ENCODE measurements at regions not wholly inside any gene's neighbourhood (a gene's known extent, or its start where the extent isn't known, plus 50 kb on each side); places are given as distances from the start of the nearest gene placed in this dataset.

GRCh38 chr9:522658-523057, 308.0 kb downstream of the DOCK8 start:
- ATAC-seq (no peak), DNase-seq (no peak)
- TF ChIP-seq CTCF (IDR thresholded peaks at IDR 0.05), result no peak
- no peaks in the 10 kb centered on the region for H3K36me3 ChIP-seq (ENCODE audit: low read depth)
- no peak overlapping the region for H3K4me3 ChIP-seq
- peaks cover 23% of the 10 kb centered on the region for H3K4me1 ChIP-seq (ENCODE audit: low read depth)
- intact Hi-C loops (cut with DNase I, micrococcal nuclease), result no loop called here
- no peaks in the 10 kb centered on the region for H3K9me3 ChIP-seq

- ATAC-seq (no peak), DNase-seq (no peak)
- intact Hi-C loops (cut with DNase I, micrococcal nuclease), result no loop called here
- H3K9me3 ChIP-seq, result no peaks in the 10 kb centered on the region
- peaks cover 17% of the 10 kb centered on the region for H3K4me1 ChIP-seq (ENCODE audit: low read depth)
- H3K4me3 ChIP-seq, result no peak overlapping the region
- H3K36me3 ChIP-seq (ENCODE audit: low read depth), result no peaks in the 10 kb centered on the region
- no peak for TF ChIP-seq CTCF (IDR thresholded peaks at IDR 0.05)
These were observed 308.8 kb downstream of the DOCK8 start for GRCh38 chr9:523444-523843.

GRCh38 chr9:524008-524407, 309.3 kb downstream of the DOCK8 start:
- intact Hi-C loops (cut with DNase I, micrococcal nuclease), result no loop called here
- peak; percentile 61 for ATAC-seq

GRCh38 chr9:526904-527591, 312.4 kb downstream of the DOCK8 start:
- peak; percentile 76 for ATAC-seq
- Histone ChIP-seq H3K4me1 (ENCODE audit: low read depth) (no peaks in the 10 kb centered on the region), H3K4me3 (no peak overlapping the region), H3K36me3 (ENCODE audit: low read depth) (no peaks in the 10 kb centered on the region), H3K9me3 (no peaks in the 10 kb centered on the region)
- no peak for DNase-seq
- intact Hi-C loops (cut with DNase I, micrococcal nuclease), result no loop called here
- no peak for TF ChIP-seq CTCF (IDR thresholded peaks at IDR 0.05)

More at GRCh38 chr9:524008-524407, 309.3 kb downstream of the DOCK8 start:
- TF ChIP-seq CTCF (IDR thresholded peaks at IDR 0.05), result no peak
- Histone ChIP-seq H3K36me3 (ENCODE audit: low read depth) (no peaks in the 10 kb centered on the region), H3K4me1 (ENCODE audit: low read depth) (peaks cover 13% of the 10 kb centered on the region), H3K4me3 (no peak overlapping the region), H3K9me3 (no peaks in the 10 kb centered on the region)
- DNase-seq, result no peak

- DNase-seq (no peak), ATAC-seq (no peak)
- no peaks in the 10 kb centered on the region for H3K36me3 ChIP-seq (ENCODE audit: low read depth)
- H3K4me3 ChIP-seq, result no peak overlapping the region
- intact Hi-C loops (cut with DNase I, micrococcal nuclease), result no loop called here
- peaks cover 8% of the 10 kb centered on the region for H3K4me1 ChIP-seq (ENCODE audit: low read depth)
- H3K9me3 ChIP-seq, result no peaks in the 10 kb centered on the region
- TF ChIP-seq CTCF (IDR thresholded peaks at IDR 0.05), result no peak
These were observed 311.8 kb upstream of the DMRT1 start for GRCh38 chr9:529731-530130.

GRCh38 chr9:530681-531080, 310.8 kb upstream of the DMRT1 start:
- intact Hi-C loops (cut with DNase I, micrococcal nuclease), result no loop called here
- TF ChIP-seq CTCF (IDR thresholded peaks at IDR 0.05), result no peak
- Histone ChIP-seq H3K9me3 (no peaks in the 10 kb centered on the region), H3K4me3 (no peak overlapping the region), H3K36me3 (ENCODE audit: low read depth) (no peaks in the 10 kb centered on the region), H3K4me1 (ENCODE audit: low read depth) (peaks cover 14% of the 10 kb centered on the region)
- peak; percentile 15 for ATAC-seq
- no peak for DNase-seq
